ENCODE measurements at regions not wholly inside any gene's neighbourhood (a gene's known extent, or its start where the extent isn't known, plus 50 kb on each side); places are given as distances from the start of the nearest gene placed in this dataset.

DNA sequence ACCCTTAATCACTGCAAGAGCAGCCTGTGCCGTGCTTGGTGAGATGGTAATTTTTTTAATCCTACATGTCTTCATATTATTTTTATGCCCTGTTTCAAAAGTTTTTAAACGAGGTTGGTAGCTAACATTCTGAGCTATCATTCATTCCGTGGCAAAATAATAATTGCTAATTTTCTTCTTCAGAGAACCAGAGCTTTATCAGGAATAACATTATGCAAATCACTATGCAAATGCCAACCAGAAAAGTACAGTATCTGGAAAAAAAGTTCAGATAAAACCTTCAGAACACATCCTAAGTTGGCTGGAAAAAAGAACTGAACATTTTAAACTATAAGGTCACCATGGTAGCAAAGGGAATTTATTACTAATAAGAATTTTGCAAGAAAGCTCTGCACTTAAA lies 165.1 kb upstream of the NABP1 start:
- TF ChIP-seq TAF1 (IDR thresholded peaks at IDR 0.05; ENCODE audit: borderline replicate concordance, insufficient read depth, low read length) (no peak), FOXP2 (optimal IDR thresholded peaks at IDR 0.05; ENCODE audit: borderline replicate concordance, extremely low read depth, extremely low read length, insufficient read depth) (no peak), SIN3A (IDR thresholded peaks at IDR 0.05; ENCODE audit: borderline replicate concordance, insufficient read depth, low read length) (no peak), POLR2AphosphoS5 (IDR thresholded peaks at IDR 0.05; ENCODE audit: low read depth, low read length) (no peak)
- TF ChIP-seq, protein P1, sequence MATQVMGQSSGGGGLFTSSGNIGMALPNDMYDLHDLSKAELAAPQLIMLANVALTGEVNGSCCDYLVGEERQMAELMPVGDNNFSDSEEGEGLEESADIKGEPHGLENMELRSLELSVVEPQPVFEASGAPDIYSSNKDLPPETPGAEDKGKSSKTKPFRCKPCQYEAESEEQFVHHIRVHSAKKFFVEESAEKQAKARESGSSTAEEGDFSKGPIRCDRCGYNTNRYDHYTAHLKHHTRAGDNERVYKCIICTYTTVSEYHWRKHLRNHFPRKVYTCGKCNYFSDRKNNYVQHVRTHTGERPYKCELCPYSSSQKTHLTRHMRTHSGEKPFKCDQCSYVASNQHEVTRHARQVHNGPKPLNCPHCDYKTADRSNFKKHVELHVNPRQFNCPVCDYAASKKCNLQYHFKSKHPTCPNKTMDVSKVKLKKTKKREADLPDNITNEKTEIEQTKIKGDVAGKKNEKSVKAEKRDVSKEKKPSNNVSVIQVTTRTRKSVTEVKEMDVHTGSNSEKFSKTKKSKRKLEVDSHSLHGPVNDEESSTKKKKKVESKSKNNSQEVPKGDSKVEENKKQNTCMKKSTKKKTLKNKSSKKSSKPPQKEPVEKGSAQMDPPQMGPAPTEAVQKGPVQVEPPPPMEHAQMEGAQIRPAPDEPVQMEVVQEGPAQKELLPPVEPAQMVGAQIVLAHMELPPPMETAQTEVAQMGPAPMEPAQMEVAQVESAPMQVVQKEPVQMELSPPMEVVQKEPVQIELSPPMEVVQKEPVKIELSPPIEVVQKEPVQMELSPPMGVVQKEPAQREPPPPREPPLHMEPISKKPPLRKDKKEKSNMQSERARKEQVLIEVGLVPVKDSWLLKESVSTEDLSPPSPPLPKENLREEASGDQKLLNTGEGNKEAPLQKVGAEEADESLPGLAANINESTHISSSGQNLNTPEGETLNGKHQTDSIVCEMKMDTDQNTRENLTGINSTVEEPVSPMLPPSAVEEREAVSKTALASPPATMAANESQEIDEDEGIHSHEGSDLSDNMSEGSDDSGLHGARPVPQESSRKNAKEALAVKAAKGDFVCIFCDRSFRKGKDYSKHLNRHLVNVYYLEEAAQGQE (IDR thresholded peaks at IDR 0.05; ENCODE audit: insufficient read depth in 1 of 2, low read depth in 2 of 2, low read length in 2 of 2), result no peak

DNA sequence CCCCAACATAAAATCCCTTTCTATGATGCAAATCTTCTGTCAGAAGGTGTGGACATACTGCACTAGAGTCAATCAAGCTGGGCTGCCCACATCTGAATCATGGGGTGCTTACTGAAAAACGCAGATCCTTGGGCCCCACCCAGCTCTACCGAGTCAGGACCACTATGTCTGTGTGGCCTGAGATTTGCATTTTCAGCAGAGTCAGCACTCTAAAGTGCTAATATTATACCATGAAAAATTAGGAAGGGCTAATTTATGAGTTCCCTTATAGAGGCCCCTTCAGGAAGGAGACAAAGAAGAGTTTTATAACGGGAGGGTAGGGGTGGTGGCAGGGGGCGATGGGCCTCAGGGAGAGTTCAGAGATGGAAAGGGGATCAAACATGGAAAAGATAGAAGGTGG lies 163.3 kb upstream of the NABP1 start:
- TF ChIP-seq POLR2AphosphoS5 (IDR thresholded peaks at IDR 0.05; ENCODE audit: low read depth, low read length), result no peak
- TF ChIP-seq FOXP2 (optimal IDR thresholded peaks at IDR 0.05; ENCODE audit: borderline replicate concordance, extremely low read depth, extremely low read length, insufficient read depth), result no peak
- no peak for TF ChIP-seq TAF1 (IDR thresholded peaks at IDR 0.05; ENCODE audit: borderline replicate concordance, insufficient read depth, low read length)
- TF ChIP-seq SIN3A (IDR thresholded peaks at IDR 0.05; ENCODE audit: borderline replicate concordance, insufficient read depth, low read length), result no peak
- TF ChIP-seq, protein P1 (IDR thresholded peaks at IDR 0.05; ENCODE audit: insufficient read depth in 1 of 2, low read depth in 2 of 2, low read length in 2 of 2), result no peak

DNA sequence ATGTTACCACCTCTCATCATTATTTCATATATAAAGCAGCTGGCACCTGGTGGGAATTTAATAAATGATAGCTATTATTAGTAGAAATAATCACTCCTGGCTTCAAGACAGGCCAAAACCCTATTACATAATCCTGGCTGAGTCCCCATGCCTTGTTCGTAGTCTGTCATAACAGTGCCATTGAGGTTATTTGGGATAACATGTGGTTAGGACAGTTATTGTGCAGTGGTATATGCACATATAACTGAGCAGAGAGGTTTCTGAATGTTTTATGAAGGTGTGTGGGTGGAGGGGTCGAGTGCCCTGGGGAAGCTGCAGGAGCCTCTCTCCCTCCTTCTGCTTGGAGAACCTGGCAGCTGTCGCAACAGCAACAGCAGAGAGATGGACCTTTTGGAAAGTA lies 162.4 kb upstream of the NABP1 start:
- TF ChIP-seq POLR2AphosphoS5 (IDR thresholded peaks at IDR 0.05; ENCODE audit: low read depth, low read length), result no peak
- TF ChIP-seq SIN3A (IDR thresholded peaks at IDR 0.05; ENCODE audit: borderline replicate concordance, insufficient read depth, low read length), result no peak
- no peak for TF ChIP-seq FOXP2 (optimal IDR thresholded peaks at IDR 0.05; ENCODE audit: borderline replicate concordance, extremely low read depth, extremely low read length, insufficient read depth)
- TF ChIP-seq TAF1 (IDR thresholded peaks at IDR 0.05; ENCODE audit: borderline replicate concordance, insufficient read depth, low read length), result no peak
- TF ChIP-seq, protein P1 (IDR thresholded peaks at IDR 0.05; ENCODE audit: insufficient read depth in 1 of 2, low read depth in 2 of 2, low read length in 2 of 2), result no peak

DNA sequence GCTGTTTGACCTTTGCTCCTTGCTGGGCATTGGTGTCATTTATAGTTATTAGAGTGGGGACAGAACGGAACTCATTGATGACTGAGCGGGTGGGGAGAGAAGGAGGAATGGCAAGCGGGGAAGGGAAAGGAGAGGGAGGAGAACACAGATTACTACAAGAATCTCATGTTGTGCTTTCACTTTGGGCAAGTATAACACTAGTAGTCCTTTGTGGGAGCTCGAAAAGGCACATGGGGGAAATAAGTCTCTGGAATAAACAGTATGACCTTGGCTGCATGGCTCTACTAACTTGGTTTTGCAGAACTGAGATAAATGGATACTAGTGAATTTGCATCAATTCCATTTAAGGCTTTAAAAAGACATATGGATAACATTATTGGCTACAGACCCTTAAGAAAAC lies 161.7 kb upstream of the NABP1 start:
- no peak for TF ChIP-seq TAF1 (IDR thresholded peaks at IDR 0.05; ENCODE audit: borderline replicate concordance, insufficient read depth, low read length)
- TF ChIP-seq FOXP2 (optimal IDR thresholded peaks at IDR 0.05; ENCODE audit: borderline replicate concordance, extremely low read depth, extremely low read length, insufficient read depth), result no peak
- TF ChIP-seq, protein P1 (IDR thresholded peaks at IDR 0.05; ENCODE audit: insufficient read depth in 1 of 2, low read depth in 2 of 2, low read length in 2 of 2), result no peak
- no peak for TF ChIP-seq POLR2AphosphoS5 (IDR thresholded peaks at IDR 0.05; ENCODE audit: low read depth, low read length)
- TF ChIP-seq SIN3A (IDR thresholded peaks at IDR 0.05; ENCODE audit: borderline replicate concordance, insufficient read depth, low read length), result no peak

Data from PFSK-1 (cell line).